Immature natural killer cell (primary cell): ENCODE measurements at regions not wholly inside any gene's neighbourhood (a gene's known extent, or its start where the extent isn't known, plus 50 kb on each side); places are given as distances from the start of the nearest gene placed in this dataset.
"Not testable (repeated sequence)": the region's sequence is repeated elsewhere in the genome, so short reads cannot be mapped to it uniquely, and the experiment has no call there.

Source experiments
- DNase-seq, 3 donors: peaks; one replicate each; pipeline ENCODE4 v3.0.0; 2022; ENCODE audit warnings: mixed read lengths in 1 of 3
- H3K27ac Mint-ChIP-seq, 6 donors: one replicate each; pipeline ENCODE4 v1.8.0; 2020; ENCODE audit warnings: mixed read lengths in 6 of 6, mild to moderate bottlenecking in 5 of 6, inconsistent platforms in 4 of 6, moderate library complexity in 3 of 6
- H3K27me3 Mint-ChIP-seq, 3 donors: one replicate each; pipeline ENCODE4 v1.8.0; 2020 to 2021; ENCODE audit warnings: low read depth in 3 of 3, mild to moderate bottlenecking in 3 of 3, mixed read lengths in 3 of 3, moderate library complexity in 3 of 3, inconsistent platforms in 1 of 3
- H3K36me3 Mint-ChIP-seq, 3 donors: one replicate each; pipeline ENCODE4 v1.8.0; 2020; ENCODE audit warnings: mixed read lengths in 3 of 3, inconsistent platforms in 2 of 3, mild to moderate bottlenecking in 2 of 3
- H3K4me1 Mint-ChIP-seq, 2 donors: one replicate each; pipeline ENCODE4 v1.8.0; 2020; ENCODE audit warnings: inconsistent platforms in 2 of 2, mild to moderate bottlenecking in 2 of 2, mixed read lengths in 2 of 2, moderate library complexity in 1 of 2
- H3K4me3 Mint-ChIP-seq, 5 donors: one replicate each; pipeline ENCODE4 v1.8.0; 2020; ENCODE audit warnings: mild to moderate bottlenecking in 5 of 5, mixed read lengths in 5 of 5, inconsistent platforms in 3 of 5, moderate library complexity in 3 of 5
- H3K9me3 Mint-ChIP-seq, 6 donors: one replicate each; pipeline ENCODE4 v1.8.0; 2020; ENCODE audit warnings: mild to moderate bottlenecking in 6 of 6, mixed read lengths in 6 of 6, inconsistent platforms in 4 of 6, moderate library complexity in 3 of 6

- Mint-ChIP-seq H3K4me3 (no peak overlapping the region), H3K9me3 (peaks cover 0 to 4% (median 0%) of the 10 kb centered on the region in 6 donors), H3K4me1 (peaks cover 6 to 8% of the 10 kb centered on the region in 2 donors), H3K27ac (no peak overlapping the region), H3K27me3 (peaks cover 5 to 16% (median 5%) of the 10 kb centered on the region in 3 donors), H3K36me3 (peaks cover 0 to 4% (median 0%) of the 10 kb centered on the region in 3 donors)
- DNase-seq, result no peak
These were observed 188.1 kb upstream of the ZNF469 start for GRCh38 chr16:88194397-88195268.

GRCh38 chr16:88195269-88195705 is 187.5 kb upstream of the ZNF469 start:
- no peak for DNase-seq
- Mint-ChIP-seq H3K9me3 (peaks cover 0 to 4% (median 0%) of the 10 kb centered on the region in 6 donors), H3K36me3 (peaks cover 0 to 4% (median 0%) of the 10 kb centered on the region in 3 donors), H3K27me3 (peaks cover 5 to 15% (median 5%) of the 10 kb centered on the region in 3 donors), H3K4me3 (no peak overlapping the region), H3K4me1 (peaks cover 6% of the 10 kb centered on the region in 2 donors), H3K27ac (peak overlapping the region in 1 of 6 donors; percentile 36)

- Mint-ChIP-seq H3K4me1 (peaks cover 6% of the 10 kb centered on the region in 2 donors), H3K27ac (no peak overlapping the region), H3K4me3 (no peak overlapping the region), H3K9me3 (peaks cover 0 to 4% (median 0%) of the 10 kb centered on the region in 6 donors), H3K27me3 (peaks cover 5 to 14% (median 5%) of the 10 kb centered on the region in 3 donors), H3K36me3 (peaks cover 0 to 4% (median 0%) of the 10 kb centered on the region in 3 donors)
- DNase-seq, result no peak
These were observed 186.8 kb upstream of the ZNF469 start for GRCh38 chr16:88195911-88196465.

- DNase-seq, result no peak
- H3K36me3 Mint-ChIP-seq, result peaks cover 0 to 4% (median 0%) of the 10 kb centered on the region in 3 donors
- peaks cover 6% of the 10 kb centered on the region in 2 donors for H3K4me1 Mint-ChIP-seq
- no peak overlapping the region for H3K27ac Mint-ChIP-seq
- no peak overlapping the region for H3K4me3 Mint-ChIP-seq
- H3K9me3 Mint-ChIP-seq, result peaks cover 0 to 4% (median 0%) of the 10 kb centered on the region in 6 donors
- H3K27me3 Mint-ChIP-seq, result peaks cover 2 to 14% (median 5%) of the 10 kb centered on the region in 3 donors
These were observed 186.0 kb upstream of the ZNF469 start for GRCh38 chr16:88196471-88197400.

- Mint-ChIP-seq H3K9me3 (no peaks in the 10 kb centered on the region), H3K4me1 (peaks cover under 1 to 2% of the 10 kb centered on the region in 2 donors), H3K4me3 (no peak overlapping the region), H3K27ac (no peak overlapping the region), H3K27me3 (peaks cover 1 to 10% (median 4%) of the 10 kb centered on the region in 3 donors), H3K36me3 (no peaks in the 10 kb centered on the region)
- DNase-seq, result no peak
These were observed 185.0 kb upstream of the ZNF469 start for GRCh38 chr16:88197481-88198456.

GRCh38 chr16:88198457-88199295 is 184.1 kb upstream of the ZNF469 start:
- not testable (repeated sequence) for H3K27me3 Mint-ChIP-seq, H3K9me3 Mint-ChIP-seq, H3K4me1 Mint-ChIP-seq, H3K36me3 Mint-ChIP-seq, DNase-seq, H3K27ac Mint-ChIP-seq, H3K4me3 Mint-ChIP-seq

GRCh38 chr16:88199296-88200153 is 183.2 kb upstream of the ZNF469 start:
- H3K9me3 Mint-ChIP-seq, DNase-seq, H3K4me3 Mint-ChIP-seq, H3K27me3 Mint-ChIP-seq, H3K4me1 Mint-ChIP-seq, H3K36me3 Mint-ChIP-seq, H3K27ac Mint-ChIP-seq: not testable (repeated sequence)

GRCh38 chr16:88200154-88200895 is 182.4 kb upstream of the ZNF469 start:
- not testable (repeated sequence) for H3K36me3 Mint-ChIP-seq, H3K27ac Mint-ChIP-seq, H3K27me3 Mint-ChIP-seq, H3K4me1 Mint-ChIP-seq, H3K9me3 Mint-ChIP-seq, DNase-seq, H3K4me3 Mint-ChIP-seq

- H3K4me3 Mint-ChIP-seq, result no peak overlapping the region
- H3K9me3 Mint-ChIP-seq, result no peaks in the 10 kb centered on the region
- peaks cover 0 to 8% (median 3%) of the 10 kb centered on the region in 3 donors for H3K27me3 Mint-ChIP-seq
- no peaks in the 10 kb centered on the region for H3K4me1 Mint-ChIP-seq
- no peak overlapping the region for H3K27ac Mint-ChIP-seq
- H3K36me3 Mint-ChIP-seq, result no peaks in the 10 kb centered on the region
- no peak for DNase-seq
These were observed 181.9 kb upstream of the ZNF469 start for GRCh38 chr16:88200896-88201185.

GRCh38 chr16:88201611-88202010 is 181.1 kb upstream of the ZNF469 start:
- not testable (repeated sequence) for DNase-seq, H3K27ac Mint-ChIP-seq, H3K4me1 Mint-ChIP-seq, H3K36me3 Mint-ChIP-seq, H3K4me3 Mint-ChIP-seq, H3K27me3 Mint-ChIP-seq, H3K9me3 Mint-ChIP-seq

GRCh38 chr16:88202207-88202745 is 180.5 kb upstream of the ZNF469 start:
- Mint-ChIP-seq H3K27ac (no peak overlapping the region), H3K9me3 (no peaks in the 10 kb centered on the region), H3K4me1 (no peaks in the 10 kb centered on the region), H3K36me3 (no peaks in the 10 kb centered on the region), H3K27me3 (peaks cover 0 to 6% (median 1%) of the 10 kb centered on the region in 3 donors), H3K4me3 (no peak overlapping the region)
- DNase-seq, result no peak
